Mucosa of rectum (tissue), 2 donors: ENCODE measurements at regions not wholly inside any gene's neighbourhood (a gene's known extent, or its start where the extent isn't known, plus 50 kb on each side); places are given as distances from the start of the nearest gene placed in this dataset.
"Not testable (repeated sequence)": the region's sequence is repeated elsewhere in the genome, so short reads cannot be mapped to it uniquely, and the experiment has no call there.

ENCODE experiments used
- H3K27ac ChIP-seq, 2 donors: one replicate each; pipeline ENCODE4 v1.7.0; 2013; ENCODE audit warnings: inconsistent platforms in 2 of 2, low read depth in 2 of 2, low read length in 2 of 2
- H3K27me3 ChIP-seq, 2 donors: one replicate each; pipeline ENCODE4 v1.7.0; 2013; ENCODE audit warnings: low read length in 2 of 2; ENCODE audit not compliant: control insufficient read depth in 2 of 2, insufficient read depth in 2 of 2
- H3K36me3 ChIP-seq, 2 donors: one replicate each; pipeline ENCODE4 v1.7.0; 2013; ENCODE audit warnings: low read length in 2 of 2; ENCODE audit not compliant: control insufficient read depth in 2 of 2, insufficient read depth in 2 of 2
- H3K4me1 ChIP-seq, 2 donors: one replicate each; pipeline ENCODE4 v1.7.0; 2013; ENCODE audit warnings: low read length in 2 of 2, mild to moderate bottlenecking in 1 of 2; ENCODE audit not compliant: control insufficient read depth in 2 of 2, insufficient read depth in 2 of 2
- H3K4me3 ChIP-seq, 2 donors: one replicate each; pipeline ENCODE4 v1.7.0; 2013; ENCODE audit warnings: low read length in 2 of 2
- H3K9ac ChIP-seq, 2 donors: one replicate each; pipeline ENCODE4 v1.7.0; 2013; ENCODE audit warnings: low read length in 2 of 2, low read depth in 1 of 2, mild to moderate bottlenecking in 1 of 2
- H3K9me3 ChIP-seq, 2 donors: one replicate each; pipeline ENCODE4 v1.7.0; 2013; ENCODE audit warnings: low read length in 2 of 2; ENCODE audit not compliant: control insufficient read depth in 2 of 2
- donor health status: healthy.
- donor health status: Normal muscosa, but diverticular disease.

GRCh38 chr5:126117044-126117443, 306.2 kb upstream of the GRAMD2B start:
- Histone ChIP-seq H3K9me3 (no peaks in the 10 kb centered on the region), H3K4me3 (no peak overlapping the region), H3K36me3 (no peaks in the 10 kb centered on the region), H3K9ac (no peak overlapping the region), H3K27me3 (no peaks in the 10 kb centered on the region), H3K27ac (no peak overlapping the region), H3K4me1 (no peaks in the 10 kb centered on the region)

- Histone ChIP-seq H3K36me3 (no peaks in the 10 kb centered on the region), H3K4me3 (no peak overlapping the region), H3K4me1 (no peaks in the 10 kb centered on the region), H3K27ac (no peak overlapping the region), H3K27me3 (no peaks in the 10 kb centered on the region), H3K9ac (no peak overlapping the region), H3K9me3 (no peaks in the 10 kb centered on the region)
These were observed 303.2 kb upstream of the GRAMD2B start for GRCh38 chr5:126119887-126120442.

GRCh38 chr5:126120939-126121338, 302.3 kb upstream of the GRAMD2B start:
- H3K27me3 ChIP-seq = no peaks in the 10 kb centered on the region
- H3K9ac ChIP-seq = no peak overlapping the region
- H3K4me1 ChIP-seq = no peaks in the 10 kb centered on the region
- no peaks in the 10 kb centered on the region for H3K9me3 ChIP-seq
- H3K4me3 ChIP-seq = no peak overlapping the region
- no peak overlapping the region for H3K27ac ChIP-seq
- no peaks in the 10 kb centered on the region for H3K36me3 ChIP-seq

GRCh38 chr5:126122942-126123341, 300.3 kb upstream of the GRAMD2B start:
- Histone ChIP-seq H3K27ac (no peak overlapping the region), H3K4me3 (no peak overlapping the region), H3K4me1 (no peaks in the 10 kb centered on the region), H3K9ac (no peak overlapping the region), H3K9me3 (no peaks in the 10 kb centered on the region), H3K27me3 (no peaks in the 10 kb centered on the region), H3K36me3 (no peaks in the 10 kb centered on the region)

- Histone ChIP-seq H3K36me3 (no peaks in the 10 kb centered on the region), H3K27me3 (no peaks in the 10 kb centered on the region)
These were observed 298.4 kb upstream of the GRAMD2B start for GRCh38 chr5:126124706-126125345.

GRCh38 chr5:126125407-126125806, 297.8 kb upstream of the GRAMD2B start:
- Histone ChIP-seq H3K36me3 (no peaks in the 10 kb centered on the region), H3K4me3 (no peak overlapping the region), H3K27ac (no peak overlapping the region), H3K9me3 (no peaks in the 10 kb centered on the region), H3K9ac (no peak overlapping the region), H3K27me3 (no peaks in the 10 kb centered on the region), H3K4me1 (no peaks in the 10 kb centered on the region)

More at GRCh38 chr5:126124706-126125345, 298.4 kb upstream of the GRAMD2B start:
- H3K9me3 ChIP-seq = no peaks in the 10 kb centered on the region
- no peak overlapping the region for H3K27ac ChIP-seq
- no peaks in the 10 kb centered on the region for H3K4me1 ChIP-seq
- H3K4me3 ChIP-seq = no peak overlapping the region
- H3K9ac ChIP-seq = no peak overlapping the region

- Histone ChIP-seq H3K9ac (no peak overlapping the region), H3K27ac (no peak overlapping the region), H3K9me3 (no peaks in the 10 kb centered on the region), H3K36me3 (no peaks in the 10 kb centered on the region), H3K27me3 (no peaks in the 10 kb centered on the region), H3K4me1 (no peaks in the 10 kb centered on the region), H3K4me3 (no peak overlapping the region)
These were observed 296.6 kb upstream of the GRAMD2B start for GRCh38 chr5:126126574-126126973.

GRCh38 chr5:126127371-126127770, 295.8 kb upstream of the GRAMD2B start:
- not testable (repeated sequence) for H3K4me1 ChIP-seq, H3K9ac ChIP-seq

GRCh38 chr5:126129431-126129830, 293.8 kb upstream of the GRAMD2B start:
- Histone ChIP-seq H3K4me3 (no peak overlapping the region), H3K9me3 (no peaks in the 10 kb centered on the region), H3K4me1 (no peaks in the 10 kb centered on the region), H3K36me3 (no peaks in the 10 kb centered on the region), H3K27ac (no peak overlapping the region), H3K9ac (no peak overlapping the region), H3K27me3 (no peaks in the 10 kb centered on the region)

More at GRCh38 chr5:126127371-126127770, 295.8 kb upstream of the GRAMD2B start:
- not testable (repeated sequence) for H3K4me3 ChIP-seq, H3K27ac ChIP-seq, H3K36me3 ChIP-seq, H3K9me3 ChIP-seq, H3K27me3 ChIP-seq

- no peak overlapping the region for H3K4me3 ChIP-seq
- H3K9me3 ChIP-seq = no peaks in the 10 kb centered on the region
- H3K9ac ChIP-seq = no peak overlapping the region
- no peak overlapping the region for H3K27ac ChIP-seq
- H3K36me3 ChIP-seq = no peaks in the 10 kb centered on the region
- no peaks in the 10 kb centered on the region for H3K4me1 ChIP-seq
- no peaks in the 10 kb centered on the region for H3K27me3 ChIP-seq
These were observed 289.8 kb upstream of the GRAMD2B start for GRCh38 chr5:126133424-126133823.
